GM11168 (cell line): ENCODE measurements at regions not wholly inside any gene's neighbourhood (a gene's known extent, or its start where the extent isn't known, plus 50 kb on each side); places are given as distances from the start of the nearest gene placed in this dataset.

Experiments used
- in situ Hi-C: fragments of 300-500 bp; cut with MboI; formaldehyde crosslinking; loops from one replicate; pipeline ENCODE4 v1.12.0; 2022; ENCODE audit warnings: low sequenced_read_pairs; ENCODE audit not compliant: unreplicated experiment

- in situ Hi-C loops = no loop called here
Measured at GRCh38 chr7:50181081-50181480, 88.0 kb upstream of the ZPBP start.

GRCh38 chr7:50178166-50178565 lies 85.1 kb upstream of the ZPBP start:
- in situ Hi-C loops = no loop called here

GRCh38 chr7:50174948-50175347 lies 81.9 kb upstream of the ZPBP start:
- in situ Hi-C loops = no loop called here

- in situ Hi-C loops = no loop called here
Measured at GRCh38 chr7:50166997-50167965, 74.2 kb upstream of the ZPBP start.

GRCh38 chr7:50164559-50165170 lies 71.6 kb upstream of the ZPBP start:
- in situ Hi-C loops = no loop called here

- in situ Hi-C loops = no loop called here
Measured at GRCh38 chr7:50160206-50160605, 67.2 kb upstream of the ZPBP start.

- in situ Hi-C loops = no loop called here
Measured at GRCh38 chr7:50159154-50159553, 66.1 kb upstream of the ZPBP start.

GRCh38 chr7:50156706-50157105 lies 63.7 kb upstream of the ZPBP start:
- in situ Hi-C loops = no loop called here

GRCh38 chr7:50156163-50156562 lies 63.1 kb upstream of the ZPBP start:
- in situ Hi-C loops = no loop called here

- in situ Hi-C loops = no loop called here
Measured at GRCh38 chr7:50155755-50156154, 62.7 kb upstream of the ZPBP start.

GRCh38 chr7:50153995-50154394 lies 60.9 kb upstream of the ZPBP start:
- in situ Hi-C loops = no loop called here

- in situ Hi-C loops = no loop called here
Measured at GRCh38 chr7:50153148-50153547, 60.1 kb upstream of the ZPBP start.

- in situ Hi-C loops = no loop called here
Measured at GRCh38 chr7:50152486-50152885, 59.4 kb upstream of the ZPBP start.

- in situ Hi-C loops = no loop called here
Measured at GRCh38 chr7:50151661-50152060, 58.6 kb upstream of the ZPBP start.

- in situ Hi-C loops = no loop called here
Measured at GRCh38 chr7:50151001-50151400, 58.0 kb upstream of the ZPBP start.

GRCh38 chr7:50149369-50149768 lies 56.3 kb upstream of the ZPBP start:
- in situ Hi-C loops = no loop called here

- in situ Hi-C loops = no loop called here
Measured at GRCh38 chr7:50147951-50148808, 55.1 kb upstream of the ZPBP start.

- in situ Hi-C loops = no loop called here
Measured at GRCh38 chr7:50146692-50147091, 53.6 kb upstream of the ZPBP start.

GRCh38 chr7:50145801-50146338 lies 52.8 kb upstream of the ZPBP start:
- in situ Hi-C loops = no loop called here

GRCh38 chr7:50145226-50145625 lies 52.2 kb upstream of the ZPBP start:
- in situ Hi-C loops = no loop called here
